ENCODE measurements at regions not wholly inside any gene's neighbourhood (a gene's known extent, or its start where the extent isn't known, plus 50 kb on each side); places are given as distances from the start of the nearest gene placed in this dataset.

- no peak for DNase-seq (ENCODE audit: low read depth in 2 of 2)
Observed at GRCh38 chr13:78784014-78784750, 125.2 kb upstream of the OBI1 start.

DNA sequence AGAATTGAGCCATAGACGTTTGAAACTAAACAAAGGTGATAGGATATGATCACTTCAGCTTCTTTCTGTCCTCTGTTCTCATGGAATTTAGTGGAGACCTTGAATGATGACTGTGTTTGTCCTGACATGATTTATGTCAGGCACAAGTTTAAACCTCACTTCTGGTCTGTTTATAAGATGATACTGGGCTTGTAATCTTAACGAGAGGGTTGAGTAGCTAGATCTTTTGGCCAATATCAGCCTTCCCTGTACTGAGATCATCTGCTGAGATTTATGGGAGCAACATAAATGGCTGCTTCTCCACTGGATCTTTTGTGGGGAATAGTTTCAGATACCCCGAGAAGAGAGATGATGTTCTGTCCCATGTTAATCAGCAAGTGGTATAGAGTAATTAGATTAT lies 121.8 kb upstream of the OBI1 start:
- DNase-seq (ENCODE audit: low read depth in 2 of 2) = no peak

- no peak for DNase-seq (ENCODE audit: low read depth in 2 of 2)
Observed at GRCh38 chr13:78779608-78780007, 120.7 kb upstream of the OBI1 start.

DNA sequence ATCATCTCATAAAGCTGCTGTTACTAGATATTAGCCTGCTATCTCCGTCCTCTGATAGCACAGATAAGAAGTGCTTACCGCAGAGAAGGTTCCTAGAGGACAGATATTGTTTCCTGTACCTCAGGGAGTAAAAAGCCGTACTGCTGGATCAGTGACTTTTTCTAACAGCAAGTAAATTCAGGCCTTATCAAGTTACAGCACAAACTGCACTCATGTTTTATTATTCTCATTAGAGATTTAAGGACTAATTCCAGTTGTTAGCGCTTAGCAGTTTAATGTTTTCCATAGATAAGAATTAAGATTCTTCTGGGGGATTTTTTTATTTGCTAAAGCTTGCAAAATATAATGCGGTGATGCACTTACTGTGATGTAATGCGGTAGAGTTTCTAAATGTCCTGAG lies 119.0 kb upstream of the OBI1 start:
- DNase-seq (ENCODE audit: low read depth in 2 of 2) = no peak

- no peak for DNase-seq (ENCODE audit: low read depth in 2 of 2)
Observed at GRCh38 chr13:78777396-78777795, 118.4 kb upstream of the OBI1 start.

- no peak for DNase-seq (ENCODE audit: low read depth in 2 of 2)
Observed at GRCh38 chr13:78772933-78773332, 114.0 kb upstream of the OBI1 start.

DNA sequence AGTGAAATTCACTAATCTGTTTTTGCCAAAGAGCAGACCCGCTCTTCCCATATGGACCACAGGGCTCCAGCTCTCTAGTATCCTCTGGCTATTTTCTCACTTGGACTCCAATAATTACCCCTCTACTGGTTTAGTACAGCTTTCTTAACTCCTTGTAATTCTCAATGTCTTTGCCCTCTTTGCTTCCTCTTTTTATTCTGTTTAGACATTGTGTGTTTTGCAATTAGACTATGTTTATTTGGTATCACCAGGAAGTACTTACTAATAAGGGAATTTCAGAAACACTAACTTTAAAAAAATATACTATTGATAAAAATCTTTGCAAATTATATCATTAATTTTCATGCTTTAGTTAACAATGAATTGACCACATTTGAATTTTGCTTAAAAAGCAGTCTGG lies 111.6 kb upstream of the OBI1 start:
- no peak for DNase-seq (ENCODE audit: low read depth in 2 of 2)

- no peak for DNase-seq (ENCODE audit: low read depth in 2 of 2)
Observed at GRCh38 chr13:78768950-78769349, 110.0 kb upstream of the OBI1 start.

GRCh38 chr13:78764665-78765064 lies 105.7 kb upstream of the OBI1 start:
- no peak for DNase-seq (ENCODE audit: low read depth in 2 of 2)

- DNase-seq (ENCODE audit: low read depth in 2 of 2) = no peak
Observed at GRCh38 chr13:78762825-78763224, 103.9 kb upstream of the OBI1 start.

- no peak for DNase-seq (ENCODE audit: low read depth in 2 of 2)
Observed at GRCh38 chr13:78759704-78760103, 100.7 kb upstream of the OBI1 start.

GRCh38 chr13:78758549-78758948 lies 99.6 kb upstream of the OBI1 start:
- DNase-seq (ENCODE audit: low read depth in 2 of 2) = no peak

DNA sequence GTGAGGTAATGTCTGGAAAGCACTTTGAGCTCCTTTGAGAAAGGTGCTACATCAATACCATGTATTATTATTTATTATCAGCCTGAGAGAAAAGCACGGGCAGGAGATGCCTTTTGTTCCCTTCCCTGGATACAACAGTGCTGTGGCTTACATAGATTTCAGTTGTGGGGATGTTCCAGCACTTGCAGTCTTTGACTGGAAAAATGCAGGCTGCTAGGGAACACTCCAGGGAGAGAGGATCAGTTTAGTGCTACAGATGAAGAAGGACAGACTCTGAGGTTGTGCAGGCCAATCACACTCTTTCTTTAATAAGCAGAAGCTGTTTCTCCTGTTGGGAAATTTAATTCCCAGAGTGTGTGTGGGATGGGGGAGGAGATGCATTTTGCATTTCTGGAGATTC lies 94.5 kb upstream of the OBI1 start:
- DNase-seq (ENCODE audit: low read depth in 2 of 2) = no peak

GRCh38 chr13:78750735-78751134 lies 91.8 kb upstream of the OBI1 start:
- DNase-seq (ENCODE audit: low read depth in 2 of 2) = no peak

GRCh38 chr13:78743973-78744372 lies 85.0 kb upstream of the OBI1 start:
- no peak for DNase-seq (ENCODE audit: low read depth in 2 of 2)

GRCh38 chr13:78742659-78743058 lies 83.7 kb upstream of the OBI1 start:
- DNase-seq (ENCODE audit: low read depth in 2 of 2) = no peak

- no peak for DNase-seq (ENCODE audit: low read depth in 2 of 2)
Observed at GRCh38 chr13:78736142-78736541, 77.2 kb upstream of the OBI1 start.

GRCh38 chr13:78732445-78733017 lies 73.6 kb upstream of the OBI1 start:
- no peak for DNase-seq (ENCODE audit: low read depth in 2 of 2)

GRCh38 chr13:78722700-78723099 lies 63.7 kb upstream of the OBI1 start:
- no peak for DNase-seq (ENCODE audit: low read depth in 2 of 2)

DNA sequence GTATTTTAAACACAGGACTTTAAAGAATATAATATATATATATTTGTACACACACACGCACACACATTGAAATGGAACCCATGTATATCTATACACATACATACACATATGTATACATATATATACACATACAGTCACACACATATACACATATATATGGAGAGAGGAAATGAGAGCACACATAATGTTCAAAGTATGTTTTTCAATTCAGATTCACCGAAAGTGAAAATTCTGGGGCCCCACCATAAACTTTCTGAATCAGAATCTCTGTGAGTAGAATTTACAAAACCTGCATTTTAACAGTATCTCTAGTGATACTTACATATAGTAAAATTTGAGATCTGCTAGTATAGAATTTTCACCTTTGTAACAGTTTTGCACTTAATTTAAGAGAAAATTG lies 60.4 kb upstream of the OBI1 start:
- no peak for DNase-seq (ENCODE audit: low read depth in 2 of 2)

GRCh38 chr13:78714717-78715116 lies 55.8 kb upstream of the OBI1 start:
- no peak for DNase-seq (ENCODE audit: low read depth in 2 of 2)

- DNase-seq (ENCODE audit: low read depth in 2 of 2) = no peak
Observed at GRCh38 chr13:78712831-78713230, 53.9 kb upstream of the OBI1 start.

GRCh38 chr13:78709028-78709427 lies 50.1 kb upstream of the OBI1 start:
- no peak for DNase-seq (ENCODE audit: low read depth in 2 of 2)
